ENCODE measurements at regions not wholly inside any gene's neighbourhood (a gene's known extent, or its start where the extent isn't known, plus 50 kb on each side); places are given as distances from the start of the nearest gene placed in this dataset.

GRCh38 chr14:28356819-28357218, 409.8 kb upstream of the FOXG1 start:
- DNase-seq (ENCODE audit: low spot score), result no peak
- TF ChIP-seq, protein P1, sequence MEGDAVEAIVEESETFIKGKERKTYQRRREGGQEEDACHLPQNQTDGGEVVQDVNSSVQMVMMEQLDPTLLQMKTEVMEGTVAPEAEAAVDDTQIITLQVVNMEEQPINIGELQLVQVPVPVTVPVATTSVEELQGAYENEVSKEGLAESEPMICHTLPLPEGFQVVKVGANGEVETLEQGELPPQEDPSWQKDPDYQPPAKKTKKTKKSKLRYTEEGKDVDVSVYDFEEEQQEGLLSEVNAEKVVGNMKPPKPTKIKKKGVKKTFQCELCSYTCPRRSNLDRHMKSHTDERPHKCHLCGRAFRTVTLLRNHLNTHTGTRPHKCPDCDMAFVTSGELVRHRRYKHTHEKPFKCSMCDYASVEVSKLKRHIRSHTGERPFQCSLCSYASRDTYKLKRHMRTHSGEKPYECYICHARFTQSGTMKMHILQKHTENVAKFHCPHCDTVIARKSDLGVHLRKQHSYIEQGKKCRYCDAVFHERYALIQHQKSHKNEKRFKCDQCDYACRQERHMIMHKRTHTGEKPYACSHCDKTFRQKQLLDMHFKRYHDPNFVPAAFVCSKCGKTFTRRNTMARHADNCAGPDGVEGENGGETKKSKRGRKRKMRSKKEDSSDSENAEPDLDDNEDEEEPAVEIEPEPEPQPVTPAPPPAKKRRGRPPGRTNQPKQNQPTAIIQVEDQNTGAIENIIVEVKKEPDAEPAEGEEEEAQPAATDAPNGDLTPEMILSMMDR (IDR thresholded peaks at IDR 0.05; ENCODE audit: extremely low read depth, insufficient read depth, missing control alignments), result no peak
- in situ Hi-C loops (cut with MboI; ENCODE audit: low pct_unique_long_range_greater_than_20kb, low sequenced_read_pairs, unreplicated experiment), result no loop called here

DNA sequence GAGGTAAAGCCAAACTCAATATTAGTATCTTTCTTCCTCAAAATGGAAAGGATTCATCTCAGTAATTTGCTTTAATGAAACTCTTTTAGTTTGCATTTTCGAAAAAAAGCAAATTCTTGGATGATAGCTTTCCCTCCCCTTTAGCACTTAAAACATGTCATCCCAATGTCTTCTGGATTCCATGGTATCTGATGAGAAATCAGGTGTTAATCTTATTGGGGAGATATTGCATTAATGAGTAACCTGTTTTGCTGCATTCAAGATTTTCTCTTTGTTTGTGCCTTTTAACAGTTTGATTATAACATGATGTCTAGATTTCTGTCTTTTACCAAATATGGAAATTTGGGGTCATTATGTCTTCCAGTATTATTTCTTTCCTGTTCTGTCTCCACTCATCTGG, 405.1 kb upstream of the FOXG1 start:
- in situ Hi-C loops (cut with MboI; ENCODE audit: low pct_unique_long_range_greater_than_20kb, low sequenced_read_pairs, unreplicated experiment), result no loop called here
- TF ChIP-seq, protein P1 (IDR thresholded peaks at IDR 0.05; ENCODE audit: extremely low read depth, insufficient read depth, missing control alignments), result no peak
- DNase-seq (ENCODE audit: low spot score), result no peak

- DNase-seq (ENCODE audit: low spot score), result no peak
- in situ Hi-C loops (cut with MboI; ENCODE audit: low pct_unique_long_range_greater_than_20kb, low sequenced_read_pairs, unreplicated experiment), result no loop called here
- TF ChIP-seq, protein P1 (IDR thresholded peaks at IDR 0.05; ENCODE audit: extremely low read depth, insufficient read depth, missing control alignments), result no peak
Measured at GRCh38 chr14:28365510-28365909, 401.1 kb upstream of the FOXG1 start.

DNA sequence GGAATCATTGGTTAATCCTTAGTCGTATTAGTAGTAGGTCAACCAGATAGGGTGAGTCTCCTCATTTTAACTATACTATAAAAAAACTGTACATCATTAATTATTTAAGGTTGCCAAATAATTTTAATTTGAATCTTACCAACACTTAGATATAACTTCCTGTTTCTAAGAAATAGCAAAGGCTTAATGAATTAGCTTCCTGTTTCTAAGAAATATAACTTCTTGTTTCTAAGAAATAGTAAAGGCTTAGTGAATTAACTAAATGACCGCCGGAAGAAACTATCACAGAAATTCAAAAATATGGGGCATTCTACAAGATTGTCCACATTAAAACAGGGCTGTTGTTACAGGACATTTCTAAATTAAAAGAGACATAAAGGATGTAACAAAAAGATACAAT, 392.9 kb upstream of the FOXG1 start:
- DNase-seq (ENCODE audit: low spot score), result no peak
- TF ChIP-seq, protein P1 (IDR thresholded peaks at IDR 0.05; ENCODE audit: extremely low read depth, insufficient read depth, missing control alignments), result no peak
- in situ Hi-C loops (cut with MboI; ENCODE audit: low pct_unique_long_range_greater_than_20kb, low sequenced_read_pairs, unreplicated experiment), result no loop called here

DNA sequence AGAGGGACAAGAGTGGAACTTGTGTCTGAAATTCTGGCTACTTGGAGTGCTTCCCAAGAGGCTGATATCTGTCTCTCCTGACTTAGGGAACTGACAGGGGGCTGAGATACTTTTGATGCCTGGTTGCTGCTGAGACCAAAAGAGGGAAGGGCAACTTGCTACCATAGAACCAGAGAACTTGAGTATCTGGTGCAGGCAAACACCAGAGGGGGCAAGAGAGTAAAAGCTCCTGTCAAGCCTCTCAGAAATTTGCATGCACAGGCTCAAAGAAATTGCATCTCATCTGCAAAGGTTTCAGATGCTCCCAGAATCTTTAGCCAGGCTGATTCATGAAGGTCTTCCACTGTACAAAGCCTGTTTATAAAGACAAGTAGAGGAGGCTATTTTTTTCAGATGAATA, 391.3 kb upstream of the FOXG1 start:
- in situ Hi-C loops (cut with MboI; ENCODE audit: low pct_unique_long_range_greater_than_20kb, low sequenced_read_pairs, unreplicated experiment), result no loop called here
- DNase-seq (ENCODE audit: low spot score), result no peak
- TF ChIP-seq, protein P1 (IDR thresholded peaks at IDR 0.05; ENCODE audit: extremely low read depth, insufficient read depth, missing control alignments), result peak; percentile 15

DNA sequence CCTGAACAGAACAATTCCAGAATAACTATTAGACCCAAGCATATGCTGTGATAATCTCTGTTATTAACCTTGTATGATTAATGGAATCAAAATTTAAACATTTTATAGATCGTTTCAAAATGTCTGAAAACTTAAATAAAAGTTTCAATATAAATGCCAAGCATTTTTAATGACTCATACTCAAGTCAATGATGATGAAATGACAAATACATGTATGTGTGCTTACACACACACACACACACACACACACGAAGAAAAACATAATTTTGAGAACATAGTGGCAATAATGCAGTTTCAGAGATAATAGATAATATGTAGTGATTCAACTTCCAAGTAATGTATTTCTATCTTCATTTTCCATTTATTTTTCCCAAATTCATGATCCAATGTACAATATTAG, 384.9 kb upstream of the FOXG1 start:
- TF ChIP-seq, protein P1 (IDR thresholded peaks at IDR 0.05; ENCODE audit: extremely low read depth, insufficient read depth, missing control alignments), result no peak
- no peak for DNase-seq (ENCODE audit: low spot score)
- in situ Hi-C loops (cut with MboI; ENCODE audit: low pct_unique_long_range_greater_than_20kb, low sequenced_read_pairs, unreplicated experiment), result no loop called here
